Prostate gland (tissue), 2 donors: ENCODE measurements at regions not wholly inside any gene's neighbourhood (a gene's known extent, or its start where the extent isn't known, plus 50 kb on each side); places are given as distances from the start of the nearest gene placed in this dataset.

Experiments
- DNase-seq: peaks from one replicate; pipeline ENCODE4 v3.0.0-alpha.2; 2019; ENCODE audit warnings: low spot score
- H3K27ac ChIP-seq, 2 donors: fragments of 200-600 bp; sonication (generic); 2 replicates each; pipeline ENCODE4 v1.5.1; 2017 to 2019
- H3K27me3 ChIP-seq: fragments of 200-600 bp; sonication (generic); replicated peaks from 2 replicates; pipeline ENCODE4 v1.5.1; 2019; ENCODE audit not compliant: insufficient read depth
- H3K36me3 ChIP-seq, 2 donors: fragments of 200-600 bp; sonication (generic); 1 replicate in 1 of 2; 2 replicates in 1 of 2; pipeline versions ENCODE4 v1.5.1 to v1.8.1; 2017 to 2019
- H3K4me1 ChIP-seq: fragments of 200-600 bp; sonication (generic); replicated peaks from 2 replicates; pipeline ENCODE4 v1.5.1; 2019
- H3K4me3 ChIP-seq, 2 donors: fragments of 200-600 bp; sonication (generic); 2 replicates each; pipeline ENCODE4 v1.5.1; 2017 to 2019
- H3K9me3 ChIP-seq: fragments of 200-600 bp; sonication (generic); 2 replicates; pipeline ENCODE4 v1.5.1; 2017
- POLR2A ChIP-seq: fragments of 450-650 bp; IDR thresholded peaks from one replicate; pipeline ENCODE4 v1.6.1; 2016; ENCODE audit warnings: antibody characterized with exemption, mild to moderate bottlenecking
- POLR2AphosphoS5 ChIP-seq: sonication (generic); formaldehyde crosslinking; IDR thresholded peaks from one replicate; pipeline ENCODE4 v1.6.1; 2017; ENCODE audit warnings: antibody characterized with exemption
- WGBS: methylation state at CpG from one replicate; pipeline ENCODE4 v1.1.5; 2018; 5-methylcytosine and 5-hydroxymethylcytosine counted together
- intact Hi-C: fragments of 100-400 bp; cut with DNase I; formaldehyde crosslinking; loops from one replicate; pipeline ENCODE4 v1.14.2; 2022
- TF ChIP-seq, protein P1 (sequence below), 4 experiments: fragments of 200-600 bp in 2 of 4; fragments of 450-650 bp in 2 of 4; sonication (generic) in 2 of 4; IDR thresholded peaks; 1 replicate in 3 of 4; 2 replicates in 1 of 4; pipeline ENCODE4 v1.5.1; 2016 to 2019; ENCODE audit warnings: antibody characterized with exemption in 4 of 4, mild to moderate bottlenecking in 2 of 4, moderate library complexity in 2 of 4

DNA sequence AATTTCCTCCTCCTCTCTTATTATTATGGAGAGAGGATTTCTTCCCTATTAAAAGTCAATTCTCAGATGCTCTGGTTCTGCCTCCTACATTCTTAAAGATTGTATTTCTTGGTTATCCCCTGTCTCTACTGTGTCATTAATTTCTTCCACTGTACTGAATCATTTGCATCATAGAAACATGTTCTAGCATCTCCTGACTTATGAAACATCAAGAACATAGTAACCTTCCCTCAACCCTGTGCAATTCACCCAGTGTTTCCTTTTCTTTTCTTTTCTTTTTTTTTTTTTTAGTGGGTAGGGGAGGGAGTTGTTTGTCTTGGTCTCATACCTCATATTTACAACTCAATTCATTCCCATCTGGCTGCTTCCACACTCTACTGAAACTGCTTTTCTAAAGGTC, 288.0 kb upstream of the PLET1 start:
- DNase-seq: no peak
- H3K9me3 ChIP-seq: no peaks in the 10 kb centered on the region
- intact Hi-C loops: no loop called here
- no peak overlapping the region for H3K27ac ChIP-seq
- no peaks in the 10 kb centered on the region for H3K36me3 ChIP-seq
- H3K4me1 ChIP-seq: no peaks in the 10 kb centered on the region
- no peaks in the 10 kb centered on the region for H3K27me3 ChIP-seq
- TF ChIP-seq, protein P1, sequence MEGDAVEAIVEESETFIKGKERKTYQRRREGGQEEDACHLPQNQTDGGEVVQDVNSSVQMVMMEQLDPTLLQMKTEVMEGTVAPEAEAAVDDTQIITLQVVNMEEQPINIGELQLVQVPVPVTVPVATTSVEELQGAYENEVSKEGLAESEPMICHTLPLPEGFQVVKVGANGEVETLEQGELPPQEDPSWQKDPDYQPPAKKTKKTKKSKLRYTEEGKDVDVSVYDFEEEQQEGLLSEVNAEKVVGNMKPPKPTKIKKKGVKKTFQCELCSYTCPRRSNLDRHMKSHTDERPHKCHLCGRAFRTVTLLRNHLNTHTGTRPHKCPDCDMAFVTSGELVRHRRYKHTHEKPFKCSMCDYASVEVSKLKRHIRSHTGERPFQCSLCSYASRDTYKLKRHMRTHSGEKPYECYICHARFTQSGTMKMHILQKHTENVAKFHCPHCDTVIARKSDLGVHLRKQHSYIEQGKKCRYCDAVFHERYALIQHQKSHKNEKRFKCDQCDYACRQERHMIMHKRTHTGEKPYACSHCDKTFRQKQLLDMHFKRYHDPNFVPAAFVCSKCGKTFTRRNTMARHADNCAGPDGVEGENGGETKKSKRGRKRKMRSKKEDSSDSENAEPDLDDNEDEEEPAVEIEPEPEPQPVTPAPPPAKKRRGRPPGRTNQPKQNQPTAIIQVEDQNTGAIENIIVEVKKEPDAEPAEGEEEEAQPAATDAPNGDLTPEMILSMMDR (IDR thresholded peaks at IDR 0.05): no peak
- TF ChIP-seq POLR2A: no peak
- TF ChIP-seq POLR2AphosphoS5: no peak
- no peak overlapping the region for H3K4me3 ChIP-seq

DNA sequence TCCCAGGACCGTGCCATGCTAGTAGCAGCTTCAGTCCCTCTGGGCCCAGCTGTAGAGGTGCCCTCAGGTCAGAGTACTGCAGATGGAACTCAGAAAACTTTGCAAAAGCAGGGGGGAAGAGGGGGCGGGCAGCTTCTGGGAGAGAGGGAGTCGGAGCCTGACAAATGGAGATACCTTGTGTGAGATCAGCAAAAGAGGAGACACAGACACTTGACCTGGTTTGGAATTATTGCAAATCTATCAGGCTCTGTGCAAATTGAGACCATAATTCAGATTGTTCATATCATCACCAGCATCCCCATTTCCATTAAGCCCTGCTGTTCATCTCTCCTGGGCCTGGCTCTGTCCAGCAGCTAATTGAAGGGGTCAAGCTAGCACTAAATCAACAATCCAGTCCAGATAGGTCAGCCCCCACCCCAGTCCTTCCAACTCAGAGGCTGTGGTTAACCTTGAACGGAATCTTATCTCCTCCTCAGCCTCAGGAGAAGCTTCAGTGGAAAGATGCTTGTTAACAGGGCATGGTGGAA, 292.6 kb upstream of the PLET1 start:
- no peaks in the 10 kb centered on the region for H3K9me3 ChIP-seq
- TF ChIP-seq POLR2A (no peak), POLR2AphosphoS5 (no peak)
- TF ChIP-seq, protein P1 (IDR thresholded peaks at IDR 0.05): no peak
- H3K36me3 ChIP-seq: no peaks in the 10 kb centered on the region
- no peaks in the 10 kb centered on the region for H3K27me3 ChIP-seq
- DNase-seq: no peak
- no peak overlapping the region for H3K27ac ChIP-seq
- intact Hi-C loops: no loop called here
- 85% methylated on average over 4 of the region's 4 CpGs for WGBS
- H3K4me3 ChIP-seq: no peak overlapping the region
- H3K4me1 ChIP-seq: no peaks in the 10 kb centered on the region

DNA sequence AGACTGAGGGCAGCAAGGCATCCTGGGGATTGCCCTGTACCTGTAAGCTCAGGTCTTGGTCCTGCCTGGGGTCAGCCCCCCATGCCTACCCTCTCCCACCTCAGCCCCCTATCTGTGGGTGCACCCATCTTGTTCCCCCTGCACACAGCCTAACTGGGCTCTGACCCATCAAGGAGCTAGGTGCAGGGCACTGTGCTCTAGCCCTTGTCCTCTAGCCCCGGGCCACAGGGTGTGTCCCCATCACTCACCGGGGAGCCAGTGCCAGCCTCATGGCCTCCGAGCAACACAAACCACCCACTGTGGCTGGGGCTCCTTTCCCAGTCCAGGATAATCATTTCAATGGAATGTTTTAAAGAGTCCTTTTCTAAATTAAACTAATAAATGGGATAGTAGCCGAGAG, 293.9 kb upstream of the PLET1 start:
- no peak overlapping the region for H3K4me3 ChIP-seq
- H3K9me3 ChIP-seq: no peaks in the 10 kb centered on the region
- H3K27ac ChIP-seq: no peak overlapping the region
- H3K27me3 ChIP-seq: no peaks in the 10 kb centered on the region
- intact Hi-C loops: no loop called here
- H3K36me3 ChIP-seq: no peaks in the 10 kb centered on the region
- WGBS: 75% methylated on average over 4 of the region's 4 CpGs
- DNase-seq: no peak
- no peaks in the 10 kb centered on the region for H3K4me1 ChIP-seq
- TF ChIP-seq POLR2AphosphoS5: no peak

DNA sequence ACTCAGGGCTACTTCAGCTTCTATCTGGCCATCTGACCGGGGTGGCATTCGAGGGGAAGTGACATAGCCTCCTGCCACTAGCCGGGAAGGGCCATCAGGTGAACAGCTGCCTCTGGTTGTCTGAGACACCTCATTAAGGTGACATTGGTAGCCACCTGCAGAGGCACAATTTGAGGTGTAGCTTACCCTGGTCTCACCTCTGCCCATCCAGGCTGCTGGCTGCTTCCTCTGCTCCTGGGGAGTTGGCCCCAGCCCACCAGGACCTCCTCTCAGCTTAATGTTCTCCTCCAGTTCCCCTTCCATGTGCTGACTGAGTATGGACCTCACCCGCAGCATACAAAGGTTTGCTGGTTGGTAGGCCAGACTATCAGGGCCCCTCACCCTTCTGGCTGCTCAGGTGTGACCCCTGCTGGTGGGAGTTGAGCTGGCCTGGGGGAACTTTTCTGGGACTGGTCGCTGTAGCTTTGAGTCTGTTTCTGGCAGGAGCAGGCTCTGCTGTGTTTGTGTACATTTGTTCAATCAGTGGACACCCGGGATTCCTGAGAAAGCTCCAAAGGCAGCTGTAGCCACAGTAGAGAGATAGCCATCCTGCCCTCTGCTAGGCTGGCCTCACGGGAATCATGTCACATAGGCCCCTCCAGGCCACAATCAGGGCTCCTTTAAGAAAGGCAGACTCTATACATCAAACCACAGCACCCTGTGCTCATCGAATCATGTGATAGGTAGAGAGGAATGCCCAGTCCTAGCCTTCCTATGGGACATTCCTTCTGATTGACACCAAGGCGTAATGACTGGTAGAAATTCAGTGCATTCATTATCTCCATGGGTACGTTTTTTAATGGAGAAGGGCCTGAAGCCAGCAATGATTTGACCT, 295.1 kb upstream of the PLET1 start:
- no peak for DNase-seq
- intact Hi-C loops: loop anchor here (5.0 kb wide), 1 partner anchor 263 kb away; no protein-coding TSS in a partner anchor
- no peaks in the 10 kb centered on the region for H3K4me1 ChIP-seq
- WGBS: 77% methylated on average over 10 of the region's 10 CpGs
- no peaks in the 10 kb centered on the region for H3K27me3 ChIP-seq
- no peaks in the 10 kb centered on the region for H3K36me3 ChIP-seq
- TF ChIP-seq, protein P1 (IDR thresholded peaks at IDR 0.05): peak in 2 of 4 experiments; percentile 7 to 46
- TF ChIP-seq POLR2A: no peak
- no peak overlapping the region for H3K4me3 ChIP-seq
- no peaks in the 10 kb centered on the region for H3K9me3 ChIP-seq
- no peak overlapping the region for H3K27ac ChIP-seq

DNA sequence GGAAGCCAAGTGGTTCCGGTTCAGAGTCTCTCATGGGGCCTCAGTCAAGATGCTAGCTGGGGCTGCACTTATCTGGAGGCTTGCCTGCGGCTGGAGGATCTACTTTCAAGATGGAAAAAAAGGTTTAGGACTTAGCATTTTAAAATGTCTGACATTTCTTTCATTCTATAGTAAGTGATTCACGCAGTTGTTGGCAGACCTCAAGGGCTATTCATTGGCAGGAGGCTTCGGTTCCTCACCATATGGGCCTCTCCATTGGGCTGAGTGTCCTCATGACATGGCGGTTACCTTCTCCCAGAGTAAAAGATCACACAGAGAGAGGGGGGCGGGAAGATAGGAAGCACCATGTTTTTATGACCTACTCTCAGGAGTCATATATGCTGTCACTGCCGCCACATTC, 298.0 kb upstream of the PLET1 start:
- WGBS: 92% methylated on average over 7 of the region's 7 CpGs
- intact Hi-C loops: loop anchor here (5.0 kb wide), 1 partner anchor 266 kb away; no protein-coding TSS in a partner anchor
- DNase-seq: no peak
- Histone ChIP-seq H3K27ac (no peak overlapping the region), H3K36me3 (no peaks in the 10 kb centered on the region), H3K9me3 (no peaks in the 10 kb centered on the region), H3K4me3 (no peak overlapping the region), H3K4me1 (no peaks in the 10 kb centered on the region), H3K27me3 (no peaks in the 10 kb centered on the region)
- TF ChIP-seq POLR2AphosphoS5: no peak
- TF ChIP-seq, protein P1 (IDR thresholded peaks at IDR 0.05): no peak
- TF ChIP-seq POLR2A: no peak
